ENCODE measurements at regions not wholly inside any gene's neighbourhood (a gene's known extent, or its start where the extent isn't known, plus 50 kb on each side); places are given as distances from the start of the nearest gene placed in this dataset.

DNA sequence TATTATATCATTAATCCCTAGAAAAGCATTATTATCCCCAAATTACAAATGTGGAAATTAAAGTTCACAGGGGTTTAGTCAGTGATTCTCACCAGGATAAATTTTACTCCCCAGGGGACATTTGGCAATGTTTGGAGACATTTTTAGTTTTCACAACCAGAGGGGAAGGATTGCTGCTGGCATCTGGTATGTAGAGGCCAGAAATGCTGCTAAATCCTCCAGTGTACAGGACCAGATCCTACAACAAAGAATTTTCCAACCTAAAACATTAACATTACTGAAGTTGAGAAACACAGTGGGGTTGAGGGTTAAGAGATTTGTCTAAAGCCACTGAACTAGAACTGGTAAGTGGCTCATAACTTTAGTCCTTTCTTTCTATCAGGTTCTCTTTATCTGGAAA, 162.0 kb upstream of the SYT6 start:
- TF ChIP-seq, protein P1, sequence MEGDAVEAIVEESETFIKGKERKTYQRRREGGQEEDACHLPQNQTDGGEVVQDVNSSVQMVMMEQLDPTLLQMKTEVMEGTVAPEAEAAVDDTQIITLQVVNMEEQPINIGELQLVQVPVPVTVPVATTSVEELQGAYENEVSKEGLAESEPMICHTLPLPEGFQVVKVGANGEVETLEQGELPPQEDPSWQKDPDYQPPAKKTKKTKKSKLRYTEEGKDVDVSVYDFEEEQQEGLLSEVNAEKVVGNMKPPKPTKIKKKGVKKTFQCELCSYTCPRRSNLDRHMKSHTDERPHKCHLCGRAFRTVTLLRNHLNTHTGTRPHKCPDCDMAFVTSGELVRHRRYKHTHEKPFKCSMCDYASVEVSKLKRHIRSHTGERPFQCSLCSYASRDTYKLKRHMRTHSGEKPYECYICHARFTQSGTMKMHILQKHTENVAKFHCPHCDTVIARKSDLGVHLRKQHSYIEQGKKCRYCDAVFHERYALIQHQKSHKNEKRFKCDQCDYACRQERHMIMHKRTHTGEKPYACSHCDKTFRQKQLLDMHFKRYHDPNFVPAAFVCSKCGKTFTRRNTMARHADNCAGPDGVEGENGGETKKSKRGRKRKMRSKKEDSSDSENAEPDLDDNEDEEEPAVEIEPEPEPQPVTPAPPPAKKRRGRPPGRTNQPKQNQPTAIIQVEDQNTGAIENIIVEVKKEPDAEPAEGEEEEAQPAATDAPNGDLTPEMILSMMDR (IDR thresholded peaks at IDR 0.05), result no peak
- Histone ChIP-seq H3K9me3 (no peaks in the 10 kb centered on the region), H3K4me3 (no peak overlapping the region), H3K36me3 (ENCODE audit: low read depth) (no peaks in the 10 kb centered on the region), H3K4me1 (ENCODE audit: low read depth) (no peaks in the 10 kb centered on the region)
- intact Hi-C loops (cut with DNase I, micrococcal nuclease), result no loop called here
- ATAC-seq, result no peak
- DNase-seq, result no peak

DNA sequence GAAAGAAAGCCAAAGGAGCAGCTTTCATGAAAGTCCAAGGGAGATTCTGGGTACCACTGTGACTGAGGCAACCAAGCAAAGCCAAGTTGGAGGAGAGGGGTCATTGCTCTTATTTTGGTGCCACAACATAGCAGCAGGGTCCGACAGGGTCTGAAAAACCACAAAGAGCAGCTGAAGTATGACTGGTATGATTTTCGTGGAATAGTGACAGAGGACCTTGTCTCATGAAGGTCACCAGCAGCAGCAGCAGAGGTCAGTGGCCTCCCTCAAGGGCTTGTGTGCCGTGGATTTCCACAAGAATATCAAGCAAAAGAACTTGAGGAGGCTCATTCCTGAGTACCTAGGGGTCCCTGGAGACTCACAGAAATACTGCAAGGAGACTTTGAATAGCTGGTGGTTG, 160.9 kb upstream of the SYT6 start:
- ATAC-seq, result no peak
- H3K4me1 ChIP-seq (ENCODE audit: low read depth), result no peaks in the 10 kb centered on the region
- no peaks in the 10 kb centered on the region for H3K9me3 ChIP-seq
- no peaks in the 10 kb centered on the region for H3K36me3 ChIP-seq (ENCODE audit: low read depth)
- no peak overlapping the region for H3K4me3 ChIP-seq
- TF ChIP-seq, protein P1 (IDR thresholded peaks at IDR 0.05), result no peak
- intact Hi-C loops (cut with DNase I, micrococcal nuclease), result no loop called here
- DNase-seq, result no peak

DNA sequence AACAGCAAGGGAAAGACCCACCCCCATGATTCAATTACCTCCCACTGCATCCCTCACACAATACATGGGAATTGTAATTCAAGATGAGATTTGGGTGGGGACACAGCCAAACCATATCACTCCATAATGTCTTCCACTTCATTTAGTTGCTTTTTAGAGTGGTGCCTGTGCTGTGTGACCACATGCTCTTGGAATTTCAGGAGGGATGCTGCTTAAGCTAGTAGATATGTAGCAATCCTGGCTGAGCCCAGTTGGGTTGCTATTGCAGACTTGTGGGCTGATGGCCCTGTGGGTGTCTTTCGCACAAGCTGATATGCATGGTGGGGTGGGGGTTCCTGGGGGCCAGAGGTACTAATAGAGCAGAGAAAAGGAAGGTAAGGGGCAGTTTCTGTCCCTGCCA, 160.4 kb upstream of the SYT6 start:
- H3K36me3 ChIP-seq (ENCODE audit: low read depth), result no peaks in the 10 kb centered on the region
- TF ChIP-seq, protein P1 (IDR thresholded peaks at IDR 0.05), result no peak
- no peaks in the 10 kb centered on the region for H3K9me3 ChIP-seq
- intact Hi-C loops (cut with DNase I, micrococcal nuclease), result no loop called here
- H3K4me3 ChIP-seq, result no peak overlapping the region
- H3K4me1 ChIP-seq (ENCODE audit: low read depth), result no peaks in the 10 kb centered on the region
- DNase-seq, result no peak
- no peak for ATAC-seq

DNA sequence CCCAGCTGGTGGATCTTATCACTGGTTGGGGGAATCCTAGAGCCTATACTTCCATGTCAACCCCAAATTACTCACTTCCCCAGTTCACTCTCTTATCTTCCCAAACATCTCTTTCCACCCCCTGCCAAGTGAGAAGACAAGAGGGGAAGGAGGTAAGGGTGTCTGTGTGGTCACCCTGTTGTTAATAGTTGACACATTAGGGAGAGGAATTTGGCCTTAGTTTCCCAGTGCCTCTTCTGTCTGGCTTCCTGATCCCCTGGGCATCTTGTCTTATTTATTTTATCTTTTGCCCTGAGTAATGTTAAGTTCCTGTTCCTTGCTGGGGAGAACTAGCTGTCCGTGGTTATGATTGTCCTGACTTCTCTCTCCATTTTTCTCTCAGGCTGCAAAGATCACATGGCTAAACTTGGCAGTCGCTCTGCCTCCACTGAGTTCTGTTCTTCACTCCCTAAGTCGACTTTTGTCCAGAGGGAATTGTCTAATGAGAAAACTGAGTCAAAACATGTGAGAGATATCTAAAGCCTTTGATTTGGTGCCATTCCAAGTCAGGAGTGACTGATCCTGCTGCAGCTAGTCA, 157.1 kb upstream of the SYT6 start:
- no peaks in the 10 kb centered on the region for H3K36me3 ChIP-seq (ENCODE audit: low read depth)
- TF ChIP-seq, protein P1 (IDR thresholded peaks at IDR 0.05), result no peak
- DNase-seq (no peak), ATAC-seq (no peak)
- no peaks in the 10 kb centered on the region for H3K4me1 ChIP-seq (ENCODE audit: low read depth)
- no peak overlapping the region for H3K4me3 ChIP-seq
- H3K9me3 ChIP-seq, result no peaks in the 10 kb centered on the region
- intact Hi-C loops (cut with DNase I, micrococcal nuclease), result no loop called here

DNA sequence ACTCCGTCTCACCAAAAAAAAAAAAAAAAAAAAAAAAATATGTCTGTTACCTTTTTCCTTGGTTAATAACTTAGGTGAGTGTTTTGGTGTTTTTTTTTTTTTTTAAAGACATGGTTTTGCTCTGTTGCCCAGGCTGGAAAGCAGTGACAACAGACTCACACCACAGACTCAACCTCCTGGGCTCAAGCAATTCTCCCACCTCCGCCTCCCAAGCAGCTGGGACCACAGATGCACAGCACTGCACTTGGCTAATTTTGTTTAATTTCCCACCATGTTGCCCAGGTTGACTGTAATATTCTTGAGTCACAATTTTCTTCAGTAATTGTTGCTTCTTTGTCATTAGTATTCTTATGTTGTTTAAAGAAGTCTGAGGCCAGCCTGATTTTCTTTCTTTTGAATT, 149.2 kb upstream of the SYT6 start:
- no peaks in the 10 kb centered on the region for H3K4me1 ChIP-seq (ENCODE audit: low read depth)
- H3K4me3 ChIP-seq, result no peak overlapping the region
- TF ChIP-seq, protein P1 (IDR thresholded peaks at IDR 0.05), result no peak
- intact Hi-C loops (cut with DNase I, micrococcal nuclease), result no loop called here
- H3K36me3 ChIP-seq (ENCODE audit: low read depth), result no peaks in the 10 kb centered on the region
- H3K9me3 ChIP-seq, result no peaks in the 10 kb centered on the region
- DNase-seq (no peak), ATAC-seq (no peak)
